ENCODE measurements at regions not wholly inside any gene's neighbourhood (a gene's known extent, or its start where the extent isn't known, plus 50 kb on each side); places are given as distances from the start of the nearest gene placed in this dataset.

GRCh38 chr1:147389532-147390184 lies 147.2 kb downstream of the CHD1L start:
- TF ChIP-seq TAF1 (conservative IDR thresholded peaks at IDR 0.05) (no peak), CTCF (IDR thresholded peaks at IDR 0.05; ENCODE audit: low read depth, low read length, missing input control) (peak; percentile 72), YY1 (IDR thresholded peaks at IDR 0.05) (no peak), GABPA (IDR thresholded peaks at IDR 0.05 in 1 of 2, conservative IDR thresholded peaks at IDR 0.05 in 1 of 2) (no peak), SP1 (IDR thresholded peaks at IDR 0.05) (no peak), EGR1 (IDR thresholded peaks at IDR 0.05; ENCODE audit: low read depth in 2 of 2) (no peak), RAD21 (IDR thresholded peaks at IDR 0.05) (peak; percentile 71 to 88), MAX (IDR thresholded peaks at IDR 0.05) (no peak), REST (IDR thresholded peaks at IDR 0.05) (no peak)
